ENCODE measurements at regions not wholly inside any gene's neighbourhood (a gene's known extent, or its start where the extent isn't known, plus 50 kb on each side); places are given as distances from the start of the nearest gene placed in this dataset.

- no peaks in the 10 kb centered on the region for H3K36me3 ChIP-seq (ENCODE audit: control insufficient read depth in 1 of 2, insufficient read depth in 2 of 2, low read depth in 1 of 2, low read length in 2 of 2)
- H3K27me3 ChIP-seq (ENCODE audit: control insufficient read depth in 1 of 2, insufficient read depth in 1 of 2, low read length in 2 of 2) = no peaks in the 10 kb centered on the region
- no peaks in the 10 kb centered on the region for H3K9me3 ChIP-seq (ENCODE audit: control insufficient read depth, low read length)
- H4K91ac ChIP-seq (ENCODE audit: low read length) = no peak overlapping the region
- WGBS = 88% methylated on average over 1 of the region's 1 CpG
- no peak overlapping the region for H3K27ac ChIP-seq (ENCODE audit: low read length, poor library complexity, severe bottlenecking)
- no peaks in the 10 kb centered on the region for H3K4me1 ChIP-seq (ENCODE audit: control insufficient read depth, insufficient read depth, low read depth, low read length)
- H2BK120ac ChIP-seq (ENCODE audit: low read depth, low read length) = no peak overlapping the region
- H3K18ac ChIP-seq (ENCODE audit: low read depth in 1 of 2, low read length in 2 of 2) = no peak overlapping the region
- H3K23ac ChIP-seq (ENCODE audit: low read length in 2 of 2) = no peak overlapping the region
- H3K9ac ChIP-seq (ENCODE audit: low read length) = no peak overlapping the region
- DNase-seq = no peak
- no peak overlapping the region for H3K4ac ChIP-seq (ENCODE audit: low read depth in 1 of 2, low read length in 2 of 2)
- H3K4me2 ChIP-seq (ENCODE audit: low read length, poor library complexity, severe bottlenecking) = no peak overlapping the region
- H2AFZ ChIP-seq (ENCODE audit: low read depth, low read length) = no peak overlapping the region
- H3K79me1 ChIP-seq (replicated peaks; ENCODE audit: low read length, poor library complexity, severe bottlenecking) = no peaks in the 10 kb centered on the region
- no peak overlapping the region for H4K8ac ChIP-seq (ENCODE audit: low read length)
- no peak overlapping the region for H2BK15ac ChIP-seq (ENCODE audit: low read depth, poor library complexity, severe bottlenecking)
- no peak overlapping the region for H2AK5ac ChIP-seq (ENCODE audit: low read length, severe bottlenecking)
- H3K14ac ChIP-seq (ENCODE audit: low read length in 2 of 2) = no peak overlapping the region
- no peak overlapping the region for H2BK12ac ChIP-seq (ENCODE audit: low read length in 2 of 2)
- H3K4me3 ChIP-seq (ENCODE audit: insufficient read depth in 1 of 2, low read depth in 1 of 2, low read length in 2 of 2) = no peak overlapping the region
- no peak overlapping the region for H2BK5ac ChIP-seq (ENCODE audit: low read depth, low read length, poor library complexity, severe bottlenecking)
Observed at GRCh38 chr9:99403371-99403770, 181.3 kb downstream of the SEC61B start.

GRCh38 chr9:99405359-99405758 lies 183.3 kb downstream of the SEC61B start:
- Histone ChIP-seq H3K4me1 (ENCODE audit: control insufficient read depth, insufficient read depth, low read depth, low read length) (no peaks in the 10 kb centered on the region), H4K91ac (ENCODE audit: low read length) (no peak overlapping the region), H3K36me3 (ENCODE audit: control insufficient read depth in 1 of 2, insufficient read depth in 2 of 2, low read depth in 1 of 2, low read length in 2 of 2) (no peaks in the 10 kb centered on the region), H3K14ac (ENCODE audit: low read length in 2 of 2) (no peak overlapping the region), H2AFZ (ENCODE audit: low read depth, low read length) (no peak overlapping the region), H3K4ac (ENCODE audit: low read depth in 1 of 2, low read length in 2 of 2) (no peak overlapping the region), H3K79me1 (replicated peaks; ENCODE audit: low read length, poor library complexity, severe bottlenecking) (no peaks in the 10 kb centered on the region), H2BK120ac (ENCODE audit: low read depth, low read length) (no peak overlapping the region), H3K27ac (ENCODE audit: low read length, poor library complexity, severe bottlenecking) (no peak overlapping the region), H3K9ac (ENCODE audit: low read length) (no peak overlapping the region), H2BK12ac (ENCODE audit: low read length in 2 of 2) (no peak overlapping the region), H2BK5ac (ENCODE audit: low read depth, low read length, poor library complexity, severe bottlenecking) (no peak overlapping the region), H3K27me3 (ENCODE audit: control insufficient read depth in 1 of 2, insufficient read depth in 1 of 2, low read length in 2 of 2) (no peaks in the 10 kb centered on the region), H3K18ac (ENCODE audit: low read depth in 1 of 2, low read length in 2 of 2) (no peak overlapping the region), H3K4me2 (ENCODE audit: low read length, poor library complexity, severe bottlenecking) (no peak overlapping the region), H4K8ac (ENCODE audit: low read length) (no peak overlapping the region), H3K23ac (ENCODE audit: low read length in 2 of 2) (no peak overlapping the region), H3K9me3 (ENCODE audit: control insufficient read depth, low read length) (no peaks in the 10 kb centered on the region), H3K4me3 (ENCODE audit: insufficient read depth in 1 of 2, low read depth in 1 of 2, low read length in 2 of 2) (no peak overlapping the region), H2AK5ac (ENCODE audit: low read length, severe bottlenecking) (no peak overlapping the region), H2BK15ac (ENCODE audit: low read depth, poor library complexity, severe bottlenecking) (no peak overlapping the region)
- WGBS = 89% methylated on average over 1 of the region's 2 CpGs
- no peak for DNase-seq

- Histone ChIP-seq H3K9ac (ENCODE audit: low read length) (no peak overlapping the region), H3K18ac (ENCODE audit: low read depth in 1 of 2, low read length in 2 of 2) (no peak overlapping the region), H3K4me1 (ENCODE audit: control insufficient read depth, insufficient read depth, low read depth, low read length) (no peaks in the 10 kb centered on the region), H3K79me1 (replicated peaks; ENCODE audit: low read length, poor library complexity, severe bottlenecking) (no peaks in the 10 kb centered on the region), H3K27me3 (ENCODE audit: control insufficient read depth in 1 of 2, insufficient read depth in 1 of 2, low read length in 2 of 2) (no peaks in the 10 kb centered on the region), H4K8ac (ENCODE audit: low read length) (no peak overlapping the region), H3K4me2 (ENCODE audit: low read length, poor library complexity, severe bottlenecking) (no peak overlapping the region), H2AFZ (ENCODE audit: low read depth, low read length) (no peak overlapping the region), H3K23ac (ENCODE audit: low read length in 2 of 2) (no peak overlapping the region), H3K36me3 (ENCODE audit: control insufficient read depth in 1 of 2, insufficient read depth in 2 of 2, low read depth in 1 of 2, low read length in 2 of 2) (no peaks in the 10 kb centered on the region), H2AK5ac (ENCODE audit: low read length, severe bottlenecking) (no peak overlapping the region), H3K4me3 (ENCODE audit: insufficient read depth in 1 of 2, low read depth in 1 of 2, low read length in 2 of 2) (no peak overlapping the region), H3K14ac (ENCODE audit: low read length in 2 of 2) (no peak overlapping the region), H3K27ac (ENCODE audit: low read length, poor library complexity, severe bottlenecking) (no peak overlapping the region), H4K91ac (ENCODE audit: low read length) (no peak overlapping the region), H3K4ac (ENCODE audit: low read depth in 1 of 2, low read length in 2 of 2) (no peak overlapping the region), H2BK15ac (ENCODE audit: low read depth, poor library complexity, severe bottlenecking) (no peak overlapping the region), H2BK120ac (ENCODE audit: low read depth, low read length) (no peak overlapping the region), H2BK12ac (ENCODE audit: low read length in 2 of 2) (no peak overlapping the region), H3K9me3 (ENCODE audit: control insufficient read depth, low read length) (peaks cover 4% of the 10 kb centered on the region), H2BK5ac (ENCODE audit: low read depth, low read length, poor library complexity, severe bottlenecking) (no peak overlapping the region)
- WGBS = 68% methylated on average over 4 of the region's 4 CpGs
- no peak for DNase-seq
Observed at GRCh38 chr9:99406939-99407338, 184.9 kb downstream of the SEC61B start.

GRCh38 chr9:99411068-99411467 lies 189.0 kb downstream of the SEC61B start:
- Histone ChIP-seq H2AK5ac (ENCODE audit: low read length, severe bottlenecking) (no peak overlapping the region), H3K36me3 (ENCODE audit: control insufficient read depth in 1 of 2, insufficient read depth in 2 of 2, low read depth in 1 of 2, low read length in 2 of 2) (no peaks in the 10 kb centered on the region), H2BK15ac (ENCODE audit: low read depth, poor library complexity, severe bottlenecking) (no peak overlapping the region), H3K27ac (ENCODE audit: low read length, poor library complexity, severe bottlenecking) (no peak overlapping the region), H3K23ac (ENCODE audit: low read length in 2 of 2) (no peak overlapping the region), H3K79me1 (replicated peaks; ENCODE audit: low read length, poor library complexity, severe bottlenecking) (no peaks in the 10 kb centered on the region), H2BK120ac (ENCODE audit: low read depth, low read length) (no peak overlapping the region), H2BK12ac (ENCODE audit: low read length in 2 of 2) (no peak overlapping the region), H3K18ac (ENCODE audit: low read depth in 1 of 2, low read length in 2 of 2) (no peak overlapping the region), H3K27me3 (ENCODE audit: control insufficient read depth in 1 of 2, insufficient read depth in 1 of 2, low read length in 2 of 2) (no peaks in the 10 kb centered on the region), H4K8ac (ENCODE audit: low read length) (no peak overlapping the region), H3K4me1 (ENCODE audit: control insufficient read depth, insufficient read depth, low read depth, low read length) (no peaks in the 10 kb centered on the region), H2BK5ac (ENCODE audit: low read depth, low read length, poor library complexity, severe bottlenecking) (no peak overlapping the region), H3K4me2 (ENCODE audit: low read length, poor library complexity, severe bottlenecking) (no peak overlapping the region), H3K4me3 (ENCODE audit: insufficient read depth in 1 of 2, low read depth in 1 of 2, low read length in 2 of 2) (no peak overlapping the region), H3K9ac (ENCODE audit: low read length) (no peak overlapping the region), H3K4ac (ENCODE audit: low read depth in 1 of 2, low read length in 2 of 2) (no peak overlapping the region), H3K9me3 (ENCODE audit: control insufficient read depth, low read length) (peaks cover 4% of the 10 kb centered on the region), H3K14ac (ENCODE audit: low read length in 2 of 2) (no peak overlapping the region), H4K91ac (ENCODE audit: low read length) (no peak overlapping the region), H2AFZ (ENCODE audit: low read depth, low read length) (no peak overlapping the region)
- no CpG with 5 or more reads among the region's 1 CpG for WGBS
- peak; percentile 61 for DNase-seq

Measured in mesenchymal stem cell (in vitro differentiated cells and primary cell).